Fibroblast of skin of back (primary cell): ENCODE measurements at regions not wholly inside any gene's neighbourhood (a gene's known extent, or its start where the extent isn't known, plus 50 kb on each side); places are given as distances from the start of the nearest gene placed in this dataset.
"Not testable (repeated sequence)": the region's sequence is repeated elsewhere in the genome, so short reads cannot be mapped to it uniquely, and the experiment has no call there.

Experiments used
- DNase-seq: peaks from one replicate; pipeline ENCODE4 v3.0.0-alpha.2; 2013

DNA sequence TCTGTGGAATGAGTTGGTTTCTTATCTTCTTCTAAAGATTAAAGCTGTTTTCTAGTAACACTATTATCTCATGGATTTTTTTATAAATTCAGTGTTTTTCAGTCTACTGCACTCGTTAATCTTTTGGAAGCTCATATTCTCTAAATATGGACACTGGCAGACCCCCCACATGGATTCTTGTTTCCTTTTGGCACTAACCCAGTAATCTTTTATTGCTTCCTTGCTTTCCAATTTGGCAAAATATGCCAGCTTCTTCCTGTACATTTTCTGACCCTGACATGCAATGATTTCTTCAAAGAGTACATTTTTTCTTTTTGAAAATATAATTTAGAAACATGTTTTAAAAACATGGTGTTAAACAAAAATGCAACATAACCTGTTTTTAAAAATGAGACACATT lies 474.2 kb upstream of the FTMT start:
- peak; percentile 16 for DNase-seq

DNA sequence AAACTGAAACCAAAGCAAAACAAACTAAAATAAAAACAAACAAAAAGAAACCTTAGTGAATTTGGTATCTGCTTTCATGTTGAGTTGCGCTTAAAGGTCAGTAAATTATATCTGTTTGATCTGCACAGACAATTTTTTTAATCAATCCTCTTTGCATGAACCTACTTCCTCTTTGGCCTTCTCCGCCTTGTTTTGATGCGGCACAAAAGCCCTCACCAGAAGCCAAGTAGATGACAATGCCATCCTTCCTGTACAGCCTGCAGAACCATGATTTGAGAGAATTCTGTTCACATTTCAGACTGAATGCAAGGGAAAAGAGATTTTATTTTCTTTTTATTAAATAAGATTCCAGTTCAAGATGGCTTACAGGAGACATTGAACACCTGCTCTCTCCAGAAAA lies 473.6 kb upstream of the FTMT start:
- no peak for DNase-seq

DNA sequence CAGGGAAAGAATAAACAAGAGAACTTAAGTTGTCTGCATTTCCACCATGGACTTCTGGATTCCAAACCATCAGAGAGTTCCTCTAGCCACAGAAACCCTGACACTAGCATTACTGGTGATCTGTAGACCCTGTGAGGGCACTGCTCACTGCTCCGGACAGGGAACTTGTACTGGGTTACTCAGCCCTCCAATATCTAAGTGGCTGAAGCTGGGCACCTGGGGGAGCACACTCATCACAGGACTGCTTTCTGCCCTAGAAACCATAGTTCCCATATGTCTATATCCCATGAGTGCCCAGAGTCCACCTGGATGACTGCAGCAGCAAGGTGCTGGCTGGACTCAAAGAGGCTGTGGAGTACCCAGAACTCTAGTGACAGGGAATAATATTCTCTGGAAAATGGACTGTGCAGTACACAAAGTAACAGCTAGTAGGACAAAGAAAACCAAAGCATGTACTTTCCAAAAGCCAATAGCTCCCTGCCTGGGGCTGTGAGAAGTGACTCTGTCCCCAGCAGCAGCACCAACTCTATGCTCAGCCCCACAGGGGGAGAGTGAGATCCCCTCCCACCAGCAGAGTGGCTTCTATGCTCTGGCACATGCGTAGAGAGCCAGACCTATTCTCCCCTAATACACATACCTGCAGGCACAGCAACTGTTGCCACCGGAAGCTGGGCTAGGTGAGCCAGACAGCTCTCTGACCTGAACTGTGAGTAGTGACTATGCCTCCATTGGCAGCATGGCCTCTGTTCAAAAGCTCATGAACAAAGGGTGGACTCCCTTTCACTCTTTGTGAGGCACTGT lies 472.9 kb upstream of the FTMT start:
- no peak for DNase-seq

DNA sequence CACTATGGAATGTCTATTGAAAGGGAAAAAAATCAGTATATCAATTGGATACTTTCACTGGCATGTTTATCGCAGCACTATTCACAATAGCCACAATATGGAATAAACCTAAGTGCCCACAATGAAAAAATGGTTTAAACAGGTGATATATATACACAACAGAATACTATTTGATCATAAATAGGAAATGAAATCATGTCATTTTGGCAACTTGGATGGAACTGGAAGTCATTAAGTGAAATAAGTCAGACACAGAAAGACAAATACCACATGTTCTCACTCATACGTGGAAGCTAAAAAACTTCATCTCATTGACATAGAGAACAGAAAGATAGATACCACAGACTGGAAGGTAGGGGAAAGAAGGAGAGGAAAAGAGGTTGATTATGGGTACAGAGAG lies 471.6 kb upstream of the FTMT start:
- DNase-seq = no peak

DNA sequence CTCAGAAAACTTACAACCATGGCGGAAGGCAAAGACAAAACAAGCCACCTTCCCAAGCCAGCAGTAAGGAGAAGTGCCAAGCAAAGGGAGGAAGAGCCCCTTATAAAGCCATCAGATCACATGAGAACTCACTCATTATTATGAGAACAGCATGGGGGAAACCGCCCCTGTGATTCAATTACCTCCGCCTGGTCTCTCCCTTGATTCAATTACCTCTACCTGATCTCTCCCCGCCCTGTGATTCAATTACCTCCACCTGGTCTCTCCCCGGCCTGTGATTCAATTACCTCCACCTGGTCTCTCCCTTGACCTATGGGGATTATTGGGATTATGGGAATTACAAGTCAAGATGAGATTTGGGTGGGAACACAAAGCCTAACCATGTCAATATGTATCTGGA lies 467.3 kb upstream of the FTMT start:
- no peak for DNase-seq

DNA sequence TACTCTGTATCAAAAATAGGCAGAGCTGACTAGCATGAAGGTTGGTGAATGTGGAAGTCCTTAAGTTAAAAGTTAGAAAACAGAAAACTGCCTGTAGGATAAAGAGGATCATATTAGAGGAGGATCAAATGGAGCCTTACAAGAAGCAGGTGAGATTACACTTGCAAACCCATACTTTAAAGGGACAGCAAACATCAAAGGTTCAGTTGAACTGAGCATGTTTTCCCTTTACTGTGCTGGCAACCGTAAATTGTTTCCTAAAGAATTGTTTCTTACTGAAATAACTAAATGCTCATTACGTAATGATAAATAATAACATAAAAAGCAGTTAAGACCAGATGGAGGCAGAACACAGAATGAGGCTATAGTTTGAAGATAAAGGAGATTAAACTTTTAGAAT lies 465.3 kb upstream of the FTMT start:
- no peak for DNase-seq

DNA sequence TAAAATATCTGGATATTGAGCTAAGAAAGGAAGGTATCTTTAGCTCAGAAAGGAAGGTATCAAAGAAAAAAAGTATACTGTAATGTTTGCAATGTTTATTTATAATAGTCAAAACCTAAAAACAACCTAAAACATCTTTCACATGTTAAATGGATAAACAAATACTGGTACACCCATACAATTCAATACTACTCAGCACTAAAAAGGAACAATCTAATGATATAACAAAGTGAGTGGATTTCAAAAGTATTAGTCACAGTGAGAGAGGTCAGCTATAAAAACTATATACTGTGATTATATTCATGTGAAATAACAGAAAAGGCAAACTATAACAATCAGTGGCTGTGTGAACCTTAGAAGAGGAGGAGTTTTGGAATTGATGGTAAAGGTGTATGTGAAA lies 455.0 kb upstream of the FTMT start:
- DNase-seq = peak; percentile 26

DNA sequence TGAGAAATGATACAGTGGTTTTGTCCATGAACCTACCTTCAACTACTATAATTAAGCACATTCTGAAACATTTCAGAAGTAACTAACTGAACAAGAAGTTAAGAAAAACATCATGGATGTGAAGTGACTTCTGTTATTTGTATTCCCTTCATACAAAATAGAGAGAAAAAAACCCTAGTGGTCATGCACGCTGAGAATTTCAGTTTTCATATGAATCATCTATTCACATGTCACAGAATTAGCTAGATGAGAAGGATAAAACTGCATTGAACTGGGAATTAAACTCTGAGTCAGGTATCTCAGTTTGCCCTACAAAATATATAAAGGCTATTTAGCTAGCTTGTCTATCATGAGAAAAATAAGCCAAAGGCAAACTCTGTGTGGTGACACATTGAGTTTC lies 451.8 kb upstream of the FTMT start:
- no peak for DNase-seq

DNA sequence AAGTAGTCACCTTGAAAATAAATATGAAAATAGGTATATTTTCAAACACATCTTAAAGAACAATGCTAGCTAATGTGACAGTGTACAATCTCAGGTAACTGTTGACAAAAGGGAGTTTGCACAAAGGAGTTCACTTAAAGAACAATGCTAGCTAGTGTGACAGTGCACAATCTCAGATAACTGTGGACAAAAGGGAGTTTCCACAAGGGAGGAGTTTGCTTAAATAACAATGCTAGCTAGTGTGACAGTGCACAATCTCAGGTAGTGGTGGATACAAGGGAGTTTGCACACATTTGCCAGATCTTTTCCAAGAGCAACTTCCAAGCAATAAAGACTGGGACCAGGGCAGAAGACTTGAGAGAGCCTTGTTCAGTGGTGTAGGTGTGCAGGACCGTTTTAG lies 442.9 kb upstream of the FTMT start:
- DNase-seq = no peak

DNA sequence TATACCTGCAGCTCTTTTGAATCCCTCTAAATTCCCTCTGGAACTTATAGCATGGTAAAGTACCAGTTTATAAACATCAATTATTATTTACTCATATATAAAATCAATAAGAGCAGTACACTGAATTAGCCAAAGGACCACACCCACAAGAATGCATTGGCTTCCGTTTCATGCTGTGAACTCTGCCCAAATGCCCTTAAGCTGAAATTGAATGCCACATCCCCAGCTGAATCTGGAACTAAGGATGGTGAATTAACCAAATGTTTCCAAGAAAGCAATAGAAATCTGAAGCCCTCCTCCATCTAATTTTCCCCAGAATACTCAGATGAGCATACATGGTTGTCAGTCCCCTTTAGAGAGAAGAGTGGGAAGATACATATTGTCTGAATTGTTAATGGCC lies 436.4 kb upstream of the FTMT start:
- DNase-seq = no peak

DNA sequence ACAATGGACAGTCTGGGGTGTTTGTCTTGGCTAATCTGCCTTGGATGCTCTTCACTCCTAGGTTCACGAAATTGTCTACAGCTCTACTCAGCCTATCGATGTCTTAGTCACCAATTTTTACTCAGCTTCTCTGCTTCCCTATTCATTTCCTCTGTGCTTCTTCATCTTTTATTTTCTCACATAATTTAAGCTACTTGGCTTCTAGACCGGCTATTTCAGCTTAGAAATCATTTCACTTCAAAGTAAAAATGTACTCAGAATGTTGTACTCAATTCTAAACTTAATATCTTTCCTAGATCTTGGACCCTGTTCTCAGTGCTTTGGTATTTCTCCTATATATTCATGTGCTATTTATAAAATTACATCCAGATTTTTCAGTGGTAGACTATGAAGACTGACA lies 430.0 kb upstream of the FTMT start:
- DNase-seq = no peak

DNA sequence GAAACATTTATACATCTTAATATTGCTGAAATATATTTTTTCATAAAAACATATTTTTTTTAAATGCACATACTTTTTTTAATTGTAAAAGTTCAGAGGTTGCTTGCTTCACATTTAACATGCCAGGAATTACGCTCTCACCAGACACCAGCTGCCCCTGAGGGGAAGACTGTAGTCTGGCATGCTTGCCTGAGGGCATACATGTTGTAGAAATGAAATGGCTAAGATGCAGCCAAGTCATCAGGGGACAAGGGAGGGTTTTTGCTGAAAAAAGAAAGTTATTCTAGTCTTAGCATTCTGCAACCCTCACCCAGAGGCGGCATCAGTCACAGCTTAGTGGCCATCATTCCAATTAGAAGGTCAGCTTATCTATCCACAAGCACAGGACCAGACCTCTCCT lies 426.7 kb upstream of the FTMT start:
- DNase-seq = no peak

DNA sequence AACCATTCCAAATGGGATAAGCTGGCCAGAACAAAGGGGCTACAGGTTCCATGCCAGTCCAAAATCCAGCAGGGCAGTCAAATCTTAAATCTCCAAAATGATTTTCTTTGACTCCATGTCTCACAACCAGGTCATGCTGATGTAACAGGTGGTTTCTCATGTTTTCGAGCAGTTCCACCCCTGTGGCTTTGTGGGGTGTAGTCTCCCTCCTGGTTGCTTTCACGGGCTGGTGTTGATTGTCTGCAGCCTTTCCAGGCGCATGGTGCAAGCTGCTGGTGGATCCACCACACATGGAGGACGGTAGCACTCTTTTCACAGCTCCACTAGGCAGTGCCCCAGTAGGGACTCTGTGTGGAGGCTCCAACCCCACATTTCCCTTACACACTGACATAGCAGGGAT lies 425.5 kb upstream of the FTMT start:
- no peak for DNase-seq

DNA sequence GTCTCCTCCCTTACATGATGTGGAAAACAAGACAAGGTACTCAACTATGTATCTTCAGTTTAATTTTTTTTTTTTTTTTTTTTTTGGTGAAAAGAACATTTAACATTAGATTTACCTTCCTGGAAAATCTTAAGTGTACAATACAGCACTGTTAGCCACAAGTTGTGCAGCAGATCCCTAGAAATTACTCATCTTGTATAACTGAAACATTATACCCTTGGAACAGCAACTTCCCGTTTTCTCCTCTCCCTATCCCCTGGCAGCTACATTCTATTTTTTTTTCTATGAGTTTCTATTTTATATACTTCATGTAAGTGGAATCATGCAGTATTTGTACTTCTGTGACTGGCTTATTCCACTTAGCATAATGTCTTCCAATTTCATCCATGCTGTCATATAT lies 421.9 kb upstream of the FTMT start:
- no peak for DNase-seq

DNA sequence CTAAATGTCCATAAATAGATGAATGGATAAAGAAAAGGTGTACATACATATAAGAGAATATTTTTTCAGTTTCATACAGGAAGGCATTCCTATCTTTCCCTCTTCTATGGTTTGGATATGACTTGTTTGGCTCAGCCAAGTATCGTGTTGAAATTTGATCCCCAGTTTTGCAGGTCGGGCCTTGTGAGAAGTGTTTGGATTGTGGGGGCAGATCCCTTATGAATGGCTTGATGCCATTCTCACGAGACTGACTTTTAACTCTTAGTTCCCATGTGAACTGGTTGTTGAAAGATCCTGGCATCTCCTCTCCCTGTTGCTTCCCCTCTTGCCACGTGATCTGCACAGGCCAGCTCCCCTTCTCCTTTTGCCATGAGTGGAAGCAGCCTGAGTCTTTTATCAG lies 421.1 kb upstream of the FTMT start:
- DNase-seq = no peak

DNA sequence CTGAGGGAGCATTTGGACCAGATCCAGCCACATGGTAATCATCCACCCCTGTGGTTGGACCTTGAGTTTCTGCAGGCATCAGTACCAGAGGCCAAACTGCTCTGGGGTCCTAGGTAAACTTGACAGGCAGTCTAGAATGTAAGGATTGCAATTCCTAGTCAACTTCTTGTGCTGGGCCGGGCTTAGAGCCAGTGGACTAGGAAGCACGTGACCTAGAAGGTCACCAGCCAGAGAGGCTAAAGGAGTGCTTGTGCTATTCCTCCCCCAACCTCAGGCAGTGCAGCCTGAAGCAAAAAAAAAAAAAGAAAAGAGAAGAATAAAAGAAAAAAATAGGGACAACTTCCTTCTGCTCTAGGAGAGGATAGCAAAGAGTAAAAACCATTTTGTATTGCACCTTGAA lies 406.2 kb upstream of the FTMT start:
- DNase-seq = no peak

DNA sequence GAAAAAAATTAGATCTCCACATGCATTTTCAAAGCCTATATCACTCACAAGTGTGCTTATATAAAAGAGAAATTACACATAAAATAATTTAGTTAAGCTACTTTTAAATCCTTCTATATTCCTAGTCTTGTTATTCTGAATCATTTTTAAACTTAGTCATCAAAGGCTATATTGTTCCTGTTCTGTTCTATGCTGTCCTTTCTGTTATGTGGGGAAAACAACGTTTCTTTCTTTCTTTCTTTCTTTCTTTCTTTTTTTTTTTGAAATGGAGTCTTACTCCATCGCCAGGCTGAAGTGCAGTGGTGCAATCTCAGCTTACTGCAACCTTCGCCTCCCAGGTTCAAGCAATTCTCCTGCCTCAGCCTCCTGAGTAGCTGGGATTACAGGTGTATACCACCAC lies 389.2 kb upstream of the FTMT start:
- DNase-seq = no peak

DNA sequence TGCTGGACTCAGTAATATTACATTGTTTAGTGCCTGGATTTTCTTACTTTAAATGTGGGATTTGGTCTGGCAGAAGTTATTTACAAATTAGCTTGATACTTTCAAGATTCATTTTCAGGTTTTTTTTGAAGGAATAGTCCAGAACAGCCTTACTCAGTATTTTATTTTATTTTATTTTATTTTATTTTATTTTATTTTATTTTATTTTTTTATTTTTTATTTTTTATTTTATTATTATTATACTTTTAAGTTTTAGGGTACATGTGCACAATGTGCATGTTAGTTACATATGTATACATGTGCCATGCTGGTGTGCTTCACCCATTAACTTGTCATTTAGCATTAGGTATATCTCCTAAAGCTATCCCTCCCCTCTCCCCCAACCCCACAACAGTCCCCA lies 380.5 kb upstream of the FTMT start:
- not testable (repeated sequence) for DNase-seq

DNA sequence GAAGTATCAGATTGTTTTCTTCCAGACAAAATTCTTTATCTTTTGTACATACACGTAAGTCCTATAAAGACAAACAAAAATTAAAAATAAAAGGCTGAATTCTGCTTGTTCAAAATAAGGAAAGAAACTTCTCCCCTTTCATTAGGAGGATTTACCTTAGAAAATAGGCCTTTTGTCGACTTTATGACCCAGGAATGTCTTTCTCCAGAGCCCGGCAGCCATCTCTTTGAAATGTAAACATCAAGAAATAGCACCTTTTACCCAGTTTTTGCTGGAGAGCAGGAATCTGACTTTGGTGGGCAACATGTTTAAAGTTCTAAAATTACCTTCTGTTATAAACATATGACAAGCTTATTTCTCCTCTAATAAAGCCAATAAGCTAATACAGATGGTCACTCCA lies 373.0 kb upstream of the FTMT start:
- no peak for DNase-seq

DNA sequence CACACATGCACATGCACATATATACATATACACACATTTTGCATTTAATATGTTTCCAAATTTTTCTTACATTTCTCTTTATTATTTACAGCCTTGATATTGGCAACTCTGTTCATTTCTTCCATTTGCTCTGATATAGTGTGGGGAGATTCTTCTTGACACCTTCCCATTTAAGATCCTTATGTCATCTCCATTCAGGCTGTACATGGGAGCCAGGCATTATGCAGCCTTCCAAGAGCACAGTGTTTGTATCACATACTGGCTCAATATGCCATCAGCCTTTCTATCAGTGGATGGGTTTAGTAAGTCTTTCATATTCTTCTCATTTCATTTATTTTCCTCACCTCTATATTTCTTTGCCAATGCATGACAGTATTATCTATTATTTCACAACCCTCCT lies 372.3 kb upstream of the FTMT start:
- DNase-seq = no peak

DNA sequence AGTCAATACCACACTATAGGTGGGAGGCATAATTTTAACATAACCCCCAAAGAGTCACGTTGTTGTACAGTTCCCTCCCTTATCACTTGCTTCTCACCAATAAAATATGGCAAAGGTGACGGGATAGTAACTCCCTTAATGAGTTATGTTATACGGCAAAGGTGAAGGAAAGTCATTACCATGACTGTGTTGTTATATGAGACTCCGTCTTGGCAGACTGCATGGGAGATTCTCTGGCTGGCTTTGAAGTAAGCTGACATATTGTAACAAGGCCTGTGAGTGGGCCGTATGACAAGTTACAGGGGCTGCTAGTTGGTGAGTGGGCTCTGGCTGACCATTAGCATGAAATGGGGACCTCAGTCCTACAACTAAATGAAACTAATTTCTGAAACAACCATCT lies 366.4 kb upstream of the FTMT start:
- DNase-seq = no peak

DNA sequence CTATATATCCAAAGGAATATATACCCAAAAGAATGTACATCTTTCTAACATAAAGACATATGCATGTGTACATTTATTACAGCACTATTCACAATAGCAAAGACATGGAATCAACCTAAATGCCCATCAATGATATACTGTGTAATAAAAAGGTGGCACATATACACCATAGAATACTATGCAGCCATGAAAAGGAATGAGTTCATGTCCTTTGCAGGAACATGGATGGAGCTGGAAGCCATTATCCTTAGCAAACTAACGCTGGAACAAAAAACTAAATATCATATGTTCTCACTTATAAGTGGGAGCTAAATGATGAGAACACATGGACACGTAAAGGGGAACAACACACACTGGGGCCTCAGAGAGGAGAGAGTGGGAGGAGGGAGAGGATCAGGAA lies 365.7 kb upstream of the FTMT start:
- DNase-seq = not testable (repeated sequence)

DNA sequence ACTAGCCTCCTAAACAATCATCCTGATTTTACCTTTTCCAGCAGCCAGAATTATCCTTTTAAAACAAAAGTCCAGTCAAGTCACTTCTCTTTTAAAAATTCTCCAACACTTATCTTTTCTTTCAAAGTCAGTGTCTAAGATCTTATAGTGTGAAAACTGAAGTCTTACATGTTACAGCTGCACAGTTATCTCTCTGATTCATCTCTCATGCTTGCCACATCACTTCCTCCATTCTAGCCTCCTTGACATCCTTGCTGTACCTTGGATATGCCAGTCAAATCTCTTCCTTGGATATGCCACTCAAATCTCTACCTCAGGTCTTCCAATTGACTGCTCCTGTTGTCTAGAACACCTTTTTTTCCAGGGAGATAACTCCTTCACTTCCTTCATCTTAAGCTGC lies 361.7 kb upstream of the FTMT start:
- DNase-seq = no peak

DNA sequence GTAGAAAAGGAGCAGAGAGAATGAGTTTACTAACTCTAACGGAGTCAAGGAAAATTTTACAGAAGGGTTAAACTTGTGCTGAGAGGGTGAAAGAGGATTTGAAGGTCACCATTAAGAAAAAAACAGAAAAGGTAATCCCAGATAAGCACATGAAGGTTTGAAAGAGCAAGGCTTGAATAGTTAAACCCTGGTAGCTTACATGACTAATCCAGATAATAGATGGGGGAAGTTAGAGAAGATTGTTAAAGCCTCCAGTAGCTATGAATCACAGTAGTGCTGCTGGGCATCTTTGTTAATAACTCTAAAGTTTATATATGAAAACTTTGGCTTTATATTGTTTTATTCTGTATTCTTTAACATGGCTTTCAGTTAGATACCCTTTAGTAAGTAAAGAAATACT lies 354.5 kb upstream of the FTMT start:
- peak; percentile 13 for DNase-seq

DNA sequence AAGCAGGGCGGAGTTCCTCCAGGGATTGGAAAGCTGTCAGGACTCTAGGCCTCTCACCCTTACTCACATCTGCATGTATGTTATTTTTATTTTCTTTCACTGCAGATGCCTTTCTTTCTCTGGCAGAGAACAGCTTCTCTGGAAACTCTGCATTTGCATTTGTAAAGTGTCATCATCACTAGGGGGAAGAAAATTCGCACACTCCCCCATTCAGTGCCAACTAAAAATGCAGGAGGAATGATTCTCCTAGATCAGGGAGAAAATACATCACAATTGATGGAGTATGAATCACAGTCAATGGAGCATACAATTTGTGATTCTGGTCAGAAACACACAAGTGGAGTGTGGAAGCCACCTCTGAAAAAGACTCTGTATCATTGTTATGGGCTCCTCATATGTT lies 351.4 kb upstream of the FTMT start:
- no peak for DNase-seq
